ENCODE measurements at regions not wholly inside any gene's neighbourhood (a gene's known extent, or its start where the extent isn't known, plus 50 kb on each side); places are given as distances from the start of the nearest gene placed in this dataset.

DNA sequence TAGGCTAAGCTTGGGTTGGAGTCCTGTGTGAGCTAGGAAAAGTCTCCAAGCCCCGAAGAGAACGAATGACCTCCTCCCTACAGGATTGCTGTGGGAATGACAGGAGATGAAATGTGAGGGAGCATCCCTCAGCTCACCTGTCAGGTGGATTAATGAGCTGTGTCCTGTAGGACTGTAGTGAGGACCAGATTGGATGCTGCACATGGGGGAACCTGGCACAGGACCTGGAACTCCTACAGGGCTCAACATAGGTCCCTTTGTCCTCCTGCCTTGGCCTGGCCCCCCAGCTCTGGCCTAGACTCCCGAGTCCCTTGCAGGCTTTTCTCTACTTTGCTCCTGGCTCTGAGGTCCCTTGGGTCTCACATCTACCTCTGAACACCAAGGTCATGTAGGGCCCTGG is 155.7 kb downstream of the PTPRU start:
- TF ChIP-seq, protein P1, sequence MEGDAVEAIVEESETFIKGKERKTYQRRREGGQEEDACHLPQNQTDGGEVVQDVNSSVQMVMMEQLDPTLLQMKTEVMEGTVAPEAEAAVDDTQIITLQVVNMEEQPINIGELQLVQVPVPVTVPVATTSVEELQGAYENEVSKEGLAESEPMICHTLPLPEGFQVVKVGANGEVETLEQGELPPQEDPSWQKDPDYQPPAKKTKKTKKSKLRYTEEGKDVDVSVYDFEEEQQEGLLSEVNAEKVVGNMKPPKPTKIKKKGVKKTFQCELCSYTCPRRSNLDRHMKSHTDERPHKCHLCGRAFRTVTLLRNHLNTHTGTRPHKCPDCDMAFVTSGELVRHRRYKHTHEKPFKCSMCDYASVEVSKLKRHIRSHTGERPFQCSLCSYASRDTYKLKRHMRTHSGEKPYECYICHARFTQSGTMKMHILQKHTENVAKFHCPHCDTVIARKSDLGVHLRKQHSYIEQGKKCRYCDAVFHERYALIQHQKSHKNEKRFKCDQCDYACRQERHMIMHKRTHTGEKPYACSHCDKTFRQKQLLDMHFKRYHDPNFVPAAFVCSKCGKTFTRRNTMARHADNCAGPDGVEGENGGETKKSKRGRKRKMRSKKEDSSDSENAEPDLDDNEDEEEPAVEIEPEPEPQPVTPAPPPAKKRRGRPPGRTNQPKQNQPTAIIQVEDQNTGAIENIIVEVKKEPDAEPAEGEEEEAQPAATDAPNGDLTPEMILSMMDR (IDR thresholded peaks at IDR 0.05; ENCODE audit: low read depth, low read length, missing input control): no peak
- TF ChIP-seq FOXA1 (IDR thresholded peaks at IDR 0.05): no peak
- no peak for TF ChIP-seq FOXA2 (IDR thresholded peaks at IDR 0.05)
- no peak for TF ChIP-seq SP1 (IDR thresholded peaks at IDR 0.05)
- TF ChIP-seq, protein P2, sequence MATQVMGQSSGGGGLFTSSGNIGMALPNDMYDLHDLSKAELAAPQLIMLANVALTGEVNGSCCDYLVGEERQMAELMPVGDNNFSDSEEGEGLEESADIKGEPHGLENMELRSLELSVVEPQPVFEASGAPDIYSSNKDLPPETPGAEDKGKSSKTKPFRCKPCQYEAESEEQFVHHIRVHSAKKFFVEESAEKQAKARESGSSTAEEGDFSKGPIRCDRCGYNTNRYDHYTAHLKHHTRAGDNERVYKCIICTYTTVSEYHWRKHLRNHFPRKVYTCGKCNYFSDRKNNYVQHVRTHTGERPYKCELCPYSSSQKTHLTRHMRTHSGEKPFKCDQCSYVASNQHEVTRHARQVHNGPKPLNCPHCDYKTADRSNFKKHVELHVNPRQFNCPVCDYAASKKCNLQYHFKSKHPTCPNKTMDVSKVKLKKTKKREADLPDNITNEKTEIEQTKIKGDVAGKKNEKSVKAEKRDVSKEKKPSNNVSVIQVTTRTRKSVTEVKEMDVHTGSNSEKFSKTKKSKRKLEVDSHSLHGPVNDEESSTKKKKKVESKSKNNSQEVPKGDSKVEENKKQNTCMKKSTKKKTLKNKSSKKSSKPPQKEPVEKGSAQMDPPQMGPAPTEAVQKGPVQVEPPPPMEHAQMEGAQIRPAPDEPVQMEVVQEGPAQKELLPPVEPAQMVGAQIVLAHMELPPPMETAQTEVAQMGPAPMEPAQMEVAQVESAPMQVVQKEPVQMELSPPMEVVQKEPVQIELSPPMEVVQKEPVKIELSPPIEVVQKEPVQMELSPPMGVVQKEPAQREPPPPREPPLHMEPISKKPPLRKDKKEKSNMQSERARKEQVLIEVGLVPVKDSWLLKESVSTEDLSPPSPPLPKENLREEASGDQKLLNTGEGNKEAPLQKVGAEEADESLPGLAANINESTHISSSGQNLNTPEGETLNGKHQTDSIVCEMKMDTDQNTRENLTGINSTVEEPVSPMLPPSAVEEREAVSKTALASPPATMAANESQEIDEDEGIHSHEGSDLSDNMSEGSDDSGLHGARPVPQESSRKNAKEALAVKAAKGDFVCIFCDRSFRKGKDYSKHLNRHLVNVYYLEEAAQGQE (IDR thresholded peaks at IDR 0.05): no peak
- TF ChIP-seq, protein P3, sequence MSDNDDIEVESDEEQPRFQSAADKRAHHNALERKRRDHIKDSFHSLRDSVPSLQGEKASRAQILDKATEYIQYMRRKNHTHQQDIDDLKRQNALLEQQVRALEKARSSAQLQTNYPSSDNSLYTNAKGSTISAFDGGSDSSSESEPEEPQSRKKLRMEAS (IDR thresholded peaks at IDR 0.05): no peak
- no peak for TF ChIP-seq TAF1 (conservative IDR thresholded peaks at IDR 0.05)
- TF ChIP-seq, protein P4, sequence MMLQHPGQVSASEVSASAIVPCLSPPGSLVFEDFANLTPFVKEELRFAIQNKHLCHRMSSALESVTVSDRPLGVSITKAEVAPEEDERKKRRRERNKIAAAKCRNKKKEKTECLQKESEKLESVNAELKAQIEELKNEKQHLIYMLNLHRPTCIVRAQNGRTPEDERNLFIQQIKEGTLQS (IDR thresholded peaks at IDR 0.05): no peak
- no peak for TF ChIP-seq JUND (IDR thresholded peaks at IDR 0.05)
- no peak for TF ChIP-seq NR2F2 (IDR thresholded peaks at IDR 0.05)
- TF ChIP-seq, protein P5, sequence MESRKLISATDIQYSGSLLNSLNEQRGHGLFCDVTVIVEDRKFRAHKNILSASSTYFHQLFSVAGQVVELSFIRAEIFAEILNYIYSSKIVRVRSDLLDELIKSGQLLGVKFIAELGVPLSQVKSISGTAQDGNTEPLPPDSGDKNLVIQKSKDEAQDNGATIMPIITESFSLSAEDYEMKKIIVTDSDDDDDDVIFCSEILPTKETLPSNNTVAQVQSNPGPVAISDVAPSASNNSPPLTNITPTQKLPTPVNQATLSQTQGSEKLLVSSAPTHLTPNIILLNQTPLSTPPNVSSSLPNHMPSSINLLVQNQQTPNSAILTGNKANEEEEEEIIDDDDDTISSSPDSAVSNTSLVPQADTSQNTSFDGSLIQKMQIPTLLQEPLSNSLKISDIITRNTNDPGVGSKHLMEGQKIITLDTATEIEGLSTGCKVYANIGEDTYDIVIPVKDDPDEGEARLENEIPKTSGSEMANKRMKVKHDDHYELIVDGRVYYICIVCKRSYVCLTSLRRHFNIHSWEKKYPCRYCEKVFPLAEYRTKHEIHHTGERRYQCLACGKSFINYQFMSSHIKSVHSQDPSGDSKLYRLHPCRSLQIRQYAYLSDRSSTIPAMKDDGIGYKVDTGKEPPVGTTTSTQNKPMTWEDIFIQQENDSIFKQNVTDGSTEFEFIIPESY (IDR thresholded peaks at IDR 0.05): no peak
- TF ChIP-seq YY1 (IDR thresholded peaks at IDR 0.05): no peak
- TF ChIP-seq RXRA (IDR thresholded peaks at IDR 0.05): no peak
- TF ChIP-seq RAD21 (IDR thresholded peaks at IDR 0.05): no peak
